ENCODE measurements at regions not wholly inside any gene's neighbourhood (a gene's known extent, or its start where the extent isn't known, plus 50 kb on each side); places are given as distances from the start of the nearest gene placed in this dataset.

GRCh38 chr2:56011624-56012023 lies 88.0 kb upstream of the EFEMP1 start (continued):
- TF ChIP-seq CBX5 (IDR thresholded peaks at IDR 0.05; ENCODE audit: low read depth, low read length): no peak
- TF ChIP-seq TAF7 (optimal IDR thresholded peaks at IDR 0.05; ENCODE audit: borderline replicate concordance, low read depth, low read length): no peak

Data from H1 (cell line).